Stimulated activated CD4-positive, alpha-beta T cell treated with anti-CD3 and anti-CD28 coated beads, Interleukin-12 subunit alpha, Interleukin-12 subunit beta, amount 100 ng/mL, for 48 hours (primary cell): ENCODE measurements at regions not wholly inside any gene's neighbourhood (a gene's known extent, or its start where the extent isn't known, plus 50 kb on each side); places are given as distances from the start of the nearest gene placed in this dataset.

Experiments
- DNase-seq, 3 donors: peaks; one replicate each; pipeline ENCODE4 v3.0.0-alpha.2; 2020; ENCODE audit warnings: low read depth in 2 of 3, low spot score in 1 of 3

DNA sequence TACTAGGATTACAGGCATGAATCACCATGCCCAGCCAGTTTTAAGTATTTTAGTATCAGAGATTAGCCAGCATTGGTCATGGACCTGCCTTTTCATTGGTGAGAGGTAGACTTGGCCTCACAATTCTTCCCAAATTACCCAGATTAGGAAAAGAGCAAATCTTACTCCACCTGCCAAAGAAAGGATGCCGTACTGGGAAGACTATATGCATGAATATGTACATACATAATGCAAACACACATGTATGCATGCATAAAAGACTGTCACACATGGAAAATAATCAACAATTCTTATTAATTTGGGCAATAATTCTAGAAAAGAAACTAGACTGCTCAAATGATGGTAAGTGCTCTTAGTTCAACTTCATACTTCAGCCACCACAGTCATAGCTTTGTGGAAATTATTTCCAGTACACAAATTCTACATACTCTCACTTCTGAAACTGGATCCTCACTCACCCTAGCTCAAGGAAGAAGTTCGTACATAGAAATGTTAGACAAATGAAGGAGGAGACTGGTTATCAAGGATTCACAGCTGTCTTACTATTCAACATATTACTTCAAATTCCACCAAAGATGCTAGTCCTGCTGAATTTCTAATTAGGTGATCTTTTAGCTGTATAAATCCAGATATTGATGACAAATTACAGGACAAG, 73.7 kb downstream of the MINAR2 start:
- DNase-seq, result no peak

DNA sequence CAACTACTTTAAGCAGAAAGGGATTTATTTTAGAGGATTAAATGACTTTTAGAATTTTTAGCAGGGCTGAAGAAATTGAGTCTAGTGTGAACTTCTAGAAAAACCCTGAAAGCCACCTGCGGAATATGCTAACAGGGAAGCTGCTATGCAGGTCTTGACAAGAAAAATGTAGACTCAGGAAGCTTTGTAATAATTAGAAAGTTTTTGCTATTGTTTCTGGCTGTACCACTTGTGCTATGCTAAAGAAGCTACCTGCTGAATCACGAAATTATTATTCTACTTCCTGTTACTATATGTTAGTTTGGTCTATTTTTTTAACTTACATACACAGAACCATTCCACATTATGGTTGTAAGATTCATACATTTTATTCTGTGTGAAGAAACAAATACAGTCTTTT, 74.0 kb upstream of the CHSY3 start:
- no peak for DNase-seq

DNA sequence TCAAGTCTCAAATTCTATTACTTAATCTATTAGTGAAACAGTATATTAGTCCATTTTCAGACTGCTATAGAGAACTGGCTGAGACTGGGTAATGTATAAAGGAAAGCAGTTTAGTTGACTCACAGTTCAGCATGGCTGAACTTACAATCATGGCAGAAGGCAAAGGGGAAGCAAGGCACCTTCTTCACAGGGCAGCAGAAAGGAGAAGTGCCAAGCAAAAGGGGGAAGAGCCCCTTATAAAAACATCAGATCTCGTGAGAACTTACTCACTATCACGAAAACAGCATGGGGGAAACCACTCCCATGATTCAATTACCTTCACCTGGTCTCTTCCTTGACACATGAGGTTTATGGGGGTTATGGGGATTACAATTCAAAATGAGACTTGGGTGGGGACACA, 67.9 kb upstream of the CHSY3 start:
- no peak for DNase-seq

DNA sequence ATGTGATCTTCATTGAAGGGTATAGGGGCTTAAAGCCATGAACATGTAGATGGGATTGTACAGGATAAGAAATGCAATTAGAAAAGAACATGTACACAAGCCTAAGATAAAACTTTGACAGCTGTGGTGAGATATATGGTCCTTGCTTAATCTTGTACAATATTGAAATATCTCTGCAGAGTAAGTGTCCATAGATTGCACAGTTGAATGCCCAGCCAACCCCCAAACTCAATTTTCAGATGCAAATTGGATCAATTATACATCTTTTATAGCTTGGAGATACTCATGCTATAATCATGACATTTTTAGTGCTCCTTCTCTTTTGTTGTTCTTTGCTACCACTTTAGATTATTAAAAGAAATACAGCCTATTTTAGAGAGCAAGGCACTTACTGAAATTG, 59.5 kb upstream of the CHSY3 start:
- no peak for DNase-seq

DNA sequence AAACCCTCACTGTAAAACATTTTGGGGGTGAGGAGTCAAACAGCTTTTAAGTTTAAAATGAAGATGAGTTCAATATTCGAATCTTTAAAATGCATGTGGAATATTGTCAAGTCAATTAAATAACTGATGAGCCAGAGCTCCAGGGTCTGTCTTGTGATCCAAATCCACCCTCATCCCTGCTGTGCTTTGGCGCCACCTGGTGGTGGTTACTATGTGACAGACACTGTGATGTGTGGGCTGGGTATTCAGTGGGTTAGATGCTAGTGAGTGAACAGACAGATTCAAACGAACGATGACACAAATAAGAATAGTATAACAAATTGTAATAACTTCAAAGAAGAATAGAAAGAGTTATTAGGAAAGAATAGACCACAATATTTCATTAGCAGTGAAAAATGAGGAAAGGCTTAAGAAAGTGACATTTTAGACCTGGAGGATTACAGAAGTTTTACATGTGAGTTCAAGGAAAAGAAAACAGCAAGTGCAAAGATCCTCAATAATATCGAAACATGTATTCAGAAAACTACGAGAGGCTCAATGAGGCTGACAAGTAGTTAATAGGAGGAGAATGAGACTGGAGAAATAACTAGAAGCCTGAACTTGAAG, 51.4 kb upstream of the CHSY3 start:
- peak; percentile 60 to 74 (median 63) for DNase-seq

DNA sequence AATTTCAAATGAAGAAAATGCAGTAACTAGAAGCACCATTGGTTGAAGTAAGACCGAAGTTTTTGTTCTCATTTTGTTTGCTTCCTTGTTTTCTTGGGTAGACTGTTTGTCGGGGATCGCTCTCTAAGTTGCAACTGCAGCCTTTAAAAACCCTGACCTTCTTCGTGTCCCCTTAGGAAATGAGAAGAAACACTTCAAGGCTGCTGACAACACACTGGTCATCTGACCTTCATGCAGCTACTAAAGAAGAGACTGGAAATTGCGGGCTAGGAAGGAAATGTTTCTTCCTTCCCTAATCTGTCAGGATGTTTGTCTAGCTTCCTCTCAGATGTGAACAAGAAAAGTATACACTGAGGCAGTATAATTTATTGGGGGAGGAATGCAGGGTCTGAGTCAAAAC, 50.7 kb upstream of the CHSY3 start:
- DNase-seq, result no peak
